Activated naive CD4-positive, alpha-beta T cell (primary cell): ENCODE measurements at regions not wholly inside any gene's neighbourhood (a gene's known extent, or its start where the extent isn't known, plus 50 kb on each side); places are given as distances from the start of the nearest gene placed in this dataset.
A peak's percentile ranks its signal among the peaks of the same experiment; 100 is the strongest.

ENCODE experiments used
- DNase-seq, 4 experiments: peaks; one replicate each; lab custom pipeline; 2025; lab: John Stamatoyannopoulos, UW

- DNase-seq = no peak
Measured at GRCh38 chr7:25847336-25848070, 304.5 kb upstream of the NFE2L3 start.

- no peak for DNase-seq
Measured at GRCh38 chr7:25849500-25850184, 302.4 kb upstream of the NFE2L3 start.

- no peak for DNase-seq
Measured at GRCh38 chr7:25850216-25850615, 301.8 kb upstream of the NFE2L3 start.

GRCh38 chr7:25850735-25851134 lies 301.3 kb upstream of the NFE2L3 start:
- no peak for DNase-seq

- DNase-seq = peak in 2 of 4 experiments; percentile 16 to 36
Measured at GRCh38 chr7:25851332-25852210, 300.4 kb upstream of the NFE2L3 start.

- no peak for DNase-seq
Measured at GRCh38 chr7:25852211-25852938, 299.6 kb upstream of the NFE2L3 start.

GRCh38 chr7:25852939-25853271 lies 299.1 kb upstream of the NFE2L3 start:
- DNase-seq = no peak

GRCh38 chr7:25853314-25853713 lies 298.7 kb upstream of the NFE2L3 start:
- DNase-seq = no peak

- DNase-seq = no peak
Measured at GRCh38 chr7:25854059-25854458, 297.9 kb upstream of the NFE2L3 start.

- no peak for DNase-seq
Measured at GRCh38 chr7:25854608-25855497, 297.1 kb upstream of the NFE2L3 start.

- DNase-seq = no peak
Measured at GRCh38 chr7:25855854-25856782, 295.9 kb upstream of the NFE2L3 start.

- DNase-seq = no peak
Measured at GRCh38 chr7:25857376-25858067, 294.5 kb upstream of the NFE2L3 start.

- no peak for DNase-seq
Measured at GRCh38 chr7:25858200-25858524, 293.8 kb upstream of the NFE2L3 start.

GRCh38 chr7:25858525-25859411 lies 293.2 kb upstream of the NFE2L3 start:
- DNase-seq = no peak

- DNase-seq = no peak
Measured at GRCh38 chr7:25859412-25860274, 292.4 kb upstream of the NFE2L3 start.

GRCh38 chr7:25860275-25861163 lies 291.5 kb upstream of the NFE2L3 start:
- DNase-seq = no peak

GRCh38 chr7:25861164-25861496 lies 290.9 kb upstream of the NFE2L3 start:
- DNase-seq = no peak
